Activated CD4-positive, alpha-beta T cell treated with anti-CD3 and anti-CD28 coated beads for 24 hours (primary cell): ENCODE measurements at regions not wholly inside any gene's neighbourhood (a gene's known extent, or its start where the extent isn't known, plus 50 kb on each side); places are given as distances from the start of the nearest gene placed in this dataset.

Source experiments
- DNase-seq, 2 donors: peaks; one replicate each; pipeline ENCODE4 v3.0.0-alpha.2; 2020; ENCODE audit warnings: low read depth in 2 of 2

DNA sequence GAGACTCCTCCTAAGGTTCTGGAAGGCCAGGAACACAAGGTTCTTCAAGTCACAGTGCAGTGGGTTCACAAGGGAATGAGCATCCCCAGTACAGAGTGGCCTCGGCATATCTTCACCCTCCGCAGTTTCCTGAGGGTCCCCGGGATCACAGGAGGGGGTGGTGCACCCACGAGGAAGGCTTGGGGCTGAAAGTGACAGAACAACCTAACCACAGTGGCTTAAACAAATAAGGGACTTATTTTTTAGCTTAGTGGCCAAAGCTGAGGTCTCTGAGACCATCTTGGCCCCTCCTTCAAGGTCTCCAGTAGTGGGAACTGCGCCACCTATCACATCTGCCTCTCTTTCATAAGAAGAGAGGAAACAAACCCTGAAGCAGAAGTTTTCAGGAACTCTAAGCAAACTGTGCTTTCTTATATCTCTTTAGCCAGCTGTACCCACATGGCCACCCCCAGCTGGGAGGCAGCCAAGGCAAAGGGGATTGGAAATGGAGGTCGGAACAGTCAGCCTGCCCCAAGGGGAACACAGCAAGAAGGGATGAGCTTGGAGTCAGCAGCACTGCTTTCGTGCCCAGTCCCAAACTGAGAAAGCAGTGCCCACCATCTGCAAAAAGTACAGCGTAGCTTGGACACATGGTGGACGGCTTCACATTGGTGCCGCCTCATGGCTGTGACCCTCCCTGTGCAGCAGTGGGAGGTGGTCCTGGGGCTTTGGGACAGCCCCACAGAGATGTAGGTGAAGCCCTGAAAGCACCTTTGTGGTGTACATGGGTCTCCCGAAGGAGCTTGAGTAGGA lies 260.0 kb upstream of the ID2 start:
- DNase-seq = no peak

DNA sequence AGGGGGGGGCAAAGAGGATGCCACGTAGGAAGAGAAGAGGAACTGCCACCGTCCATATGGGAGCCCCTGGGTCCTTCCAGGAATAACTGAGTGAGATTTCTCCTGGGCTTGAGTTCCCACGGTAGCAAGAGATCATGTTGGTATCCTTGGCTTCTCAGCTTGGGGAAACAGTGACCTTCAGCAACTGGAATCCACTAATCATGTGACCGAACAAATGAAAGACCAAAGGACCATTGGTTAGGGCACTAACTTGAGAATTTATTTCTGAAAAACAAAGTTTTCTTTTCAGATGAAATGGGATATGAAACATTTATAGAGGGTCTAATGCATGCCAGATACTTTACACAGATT lies 259.4 kb upstream of the ID2 start:
- DNase-seq = no peak

DNA sequence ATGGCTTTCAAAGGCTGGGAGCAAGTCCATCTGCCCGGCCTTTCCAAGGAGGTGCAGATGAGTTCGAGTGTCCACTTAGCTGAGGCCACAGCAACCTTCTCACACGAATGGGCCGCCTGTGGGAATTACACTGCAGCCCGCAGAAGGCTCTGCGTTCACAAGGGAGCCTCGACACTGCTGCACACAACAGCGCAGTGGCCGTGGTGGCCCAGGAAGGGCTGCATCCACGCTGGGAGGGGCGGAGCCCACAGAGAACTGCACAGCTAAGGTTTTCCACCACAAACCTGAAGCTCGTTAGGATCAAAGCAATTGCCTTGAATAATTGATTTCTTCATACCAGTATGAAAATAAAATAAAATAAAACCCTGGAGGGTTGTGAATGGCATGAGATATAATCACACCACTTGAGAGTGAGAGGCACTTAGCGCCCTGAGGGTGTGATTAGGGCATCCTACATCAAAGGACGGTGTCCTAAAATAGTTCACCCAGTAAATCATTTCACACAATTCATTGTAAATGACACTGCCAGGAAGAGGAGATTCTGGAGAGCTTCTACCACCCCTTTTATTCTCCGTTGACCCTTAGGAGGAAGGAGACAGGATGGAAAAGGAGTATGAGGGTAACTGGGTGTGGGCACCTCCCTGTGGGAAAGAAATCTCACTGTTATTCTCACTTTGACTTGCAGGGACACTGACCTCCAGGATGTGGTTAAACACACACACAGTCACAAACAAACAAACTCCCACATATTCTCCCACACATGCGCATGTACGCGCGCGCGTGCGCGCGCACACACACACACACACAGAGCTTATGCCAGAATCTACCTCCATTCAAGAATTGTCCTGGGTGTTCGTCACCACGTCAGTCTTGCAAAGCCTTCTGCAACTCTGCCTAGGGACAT lies 256.6 kb upstream of the ID2 start:
- DNase-seq = no peak

DNA sequence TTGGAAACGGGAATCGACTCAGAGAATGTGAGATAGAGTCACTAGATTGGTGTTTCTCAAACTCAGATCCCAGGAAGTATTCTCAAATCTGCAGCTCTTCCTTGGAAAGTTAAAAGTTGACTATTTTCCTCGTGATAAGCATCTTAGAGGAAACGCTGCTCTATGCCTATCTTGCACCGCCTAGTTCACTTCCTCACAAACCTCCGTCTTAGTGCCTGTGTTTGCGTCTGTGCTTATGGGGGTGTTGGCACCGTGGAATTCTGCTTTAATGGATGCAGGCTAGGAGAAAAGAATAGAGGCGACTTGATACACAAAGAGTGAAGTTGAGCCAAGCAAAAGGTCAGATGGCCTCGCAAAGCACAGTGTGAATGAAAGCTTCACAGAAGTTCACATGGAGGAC lies 255.3 kb upstream of the ID2 start:
- no peak for DNase-seq

DNA sequence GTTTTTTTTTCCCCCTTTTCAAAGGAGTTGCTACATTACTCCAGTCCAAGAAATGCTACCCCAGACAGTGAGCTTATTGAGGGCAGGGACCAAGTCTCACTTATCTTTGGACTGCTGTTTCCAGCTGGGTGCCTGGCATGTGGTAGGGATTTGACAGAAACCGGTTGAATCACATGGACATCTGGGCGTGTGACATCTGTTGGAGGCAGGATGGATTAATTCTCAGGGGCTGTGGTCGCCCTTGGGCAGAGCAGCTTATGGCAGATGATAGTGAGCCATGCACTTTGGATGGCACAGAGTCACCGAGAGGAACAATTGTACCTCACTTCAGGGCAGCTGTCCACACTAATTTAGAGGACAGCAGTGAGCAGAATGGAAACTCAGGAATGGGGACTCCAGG lies 254.6 kb upstream of the ID2 start:
- no peak for DNase-seq

DNA sequence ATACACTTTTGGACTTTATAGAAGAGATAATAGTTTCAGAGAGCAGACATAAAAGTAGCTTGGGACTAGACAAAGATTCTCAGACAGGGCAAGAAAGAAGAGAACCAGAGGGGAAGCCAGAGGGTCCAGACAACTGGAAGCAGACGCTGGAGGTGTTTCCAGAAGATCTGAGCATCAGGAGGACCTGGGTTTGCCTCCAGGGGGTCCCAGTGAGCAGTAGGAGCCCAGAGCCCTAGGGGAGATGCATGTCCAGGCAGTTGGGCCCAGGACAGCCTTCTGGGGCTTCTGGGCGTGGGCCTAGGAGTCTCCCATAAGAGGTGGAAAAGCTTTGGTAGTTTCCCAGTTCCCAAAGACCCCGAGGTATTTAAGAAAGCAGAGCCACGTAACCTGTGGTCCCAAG lies 251.2 kb upstream of the ID2 start:
- DNase-seq = no peak

DNA sequence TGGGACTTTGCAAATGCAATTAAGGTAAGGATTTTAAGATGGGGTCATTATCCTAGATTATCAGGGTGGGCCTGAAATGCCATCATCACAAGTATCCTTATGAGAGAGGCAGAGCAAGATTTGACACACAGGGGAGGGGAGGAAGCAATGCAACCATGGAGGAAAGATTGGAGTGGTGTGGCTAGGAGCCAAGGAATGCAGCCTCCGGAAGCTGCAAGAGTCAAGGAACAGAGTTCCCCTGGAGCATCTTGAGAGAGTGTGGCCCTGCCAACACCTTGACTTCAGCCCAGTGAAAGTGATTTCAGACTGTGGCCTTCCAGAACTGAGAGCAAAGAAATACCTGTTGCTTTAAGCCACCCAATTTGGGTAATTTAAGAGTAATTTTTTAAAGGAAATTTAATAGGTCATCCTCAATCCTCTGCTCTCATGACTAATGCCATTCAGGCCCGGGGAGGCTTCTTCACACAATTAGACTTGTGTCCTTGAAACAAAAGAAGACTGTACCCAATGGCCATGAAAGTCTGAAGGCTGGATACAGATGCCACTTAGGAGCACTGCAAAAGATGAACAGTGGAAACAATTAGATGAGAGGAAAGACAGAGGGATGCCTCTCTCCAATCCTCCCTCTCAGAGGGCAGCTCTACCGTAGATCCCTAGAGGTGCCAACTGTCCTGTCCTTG lies 250.3 kb upstream of the ID2 start:
- no peak for DNase-seq

DNA sequence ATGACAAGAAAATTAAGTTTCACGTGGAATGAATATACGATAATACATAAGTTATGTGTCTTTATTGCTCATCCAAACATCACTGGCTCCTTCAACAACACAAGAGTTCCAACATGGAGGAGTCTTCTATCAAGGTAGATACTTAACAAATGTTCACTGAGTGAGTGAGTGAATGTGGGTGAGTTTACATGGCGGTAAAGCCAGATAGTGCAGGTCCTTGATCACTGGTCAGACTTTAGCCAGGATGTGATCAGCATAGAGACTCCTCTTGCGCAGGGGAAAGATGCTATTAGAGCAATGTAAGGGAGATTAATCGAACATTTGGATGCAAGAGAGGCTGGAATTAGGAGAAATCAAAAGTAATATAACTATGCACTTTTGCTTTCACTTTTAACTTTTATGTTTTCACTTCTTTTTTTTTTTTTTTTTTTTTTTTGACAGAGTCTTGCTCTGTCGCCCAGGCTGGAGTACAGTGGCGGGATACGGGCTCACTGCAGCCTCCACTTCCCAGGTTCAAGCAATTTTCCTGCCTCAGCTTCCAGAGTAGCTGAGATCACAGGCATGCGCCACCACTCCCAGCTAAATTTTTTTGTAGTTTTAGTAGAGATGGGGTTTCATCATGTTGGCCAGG lies 249.0 kb upstream of the ID2 start:
- DNase-seq = no peak

DNA sequence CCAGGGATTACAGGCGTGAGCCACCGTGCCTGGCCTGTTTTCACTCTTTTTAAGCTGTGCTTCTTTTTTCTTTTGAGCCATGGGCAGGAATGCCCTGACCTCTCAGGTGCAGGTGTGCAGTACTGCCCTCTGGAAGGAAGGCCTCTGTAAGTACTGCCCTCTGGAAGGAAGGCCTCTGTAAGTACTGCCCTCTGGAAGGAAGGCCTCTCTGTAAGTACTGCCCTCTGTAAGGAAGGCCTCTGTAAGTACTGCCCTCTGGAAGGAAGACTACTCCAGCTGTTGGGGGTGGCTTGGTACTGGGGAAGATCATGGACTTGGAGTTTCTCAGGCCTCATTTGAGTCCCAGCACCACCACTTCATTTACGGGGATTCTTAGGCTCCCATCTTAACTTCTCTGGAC lies 248.5 kb upstream of the ID2 start:
- no peak for DNase-seq

DNA sequence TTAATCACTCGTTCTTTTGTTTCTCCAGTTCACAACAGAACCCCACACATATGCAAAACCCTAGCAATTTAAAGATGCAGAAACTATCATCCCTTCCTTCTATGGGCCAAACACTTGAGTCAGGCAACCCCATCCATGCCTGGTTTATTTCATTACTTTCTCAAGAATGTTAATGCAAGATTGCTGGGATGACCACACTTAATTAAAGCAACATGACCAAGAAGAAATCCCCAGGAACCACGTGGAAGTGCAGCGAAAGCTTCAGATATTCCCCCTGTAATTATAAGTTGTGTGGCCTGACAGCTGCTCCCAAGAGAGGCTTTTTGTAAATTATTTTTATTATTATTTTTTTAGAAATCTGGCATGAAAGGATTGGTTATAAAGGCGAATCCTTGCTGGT lies 246.2 kb upstream of the ID2 start:
- DNase-seq = no peak

DNA sequence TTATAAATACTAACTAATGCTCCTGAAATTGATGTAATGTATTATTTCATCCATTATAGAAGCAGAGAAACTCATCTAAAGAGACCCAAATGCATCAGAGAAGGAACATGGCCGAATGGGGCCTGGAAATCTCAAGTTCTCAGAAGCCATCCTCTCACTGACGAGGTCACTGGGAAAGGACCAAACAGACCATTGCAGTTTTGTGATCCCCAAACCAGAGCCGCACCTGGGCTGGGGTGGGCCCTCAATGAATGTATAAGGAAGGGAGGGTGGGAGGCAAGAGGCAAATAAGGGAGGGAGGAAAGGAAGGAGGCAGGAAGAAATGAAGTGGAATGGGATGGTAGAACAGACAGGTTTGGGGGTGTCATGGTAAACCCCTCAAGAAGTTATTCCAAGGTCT lies 245.3 kb upstream of the ID2 start:
- DNase-seq = no peak

DNA sequence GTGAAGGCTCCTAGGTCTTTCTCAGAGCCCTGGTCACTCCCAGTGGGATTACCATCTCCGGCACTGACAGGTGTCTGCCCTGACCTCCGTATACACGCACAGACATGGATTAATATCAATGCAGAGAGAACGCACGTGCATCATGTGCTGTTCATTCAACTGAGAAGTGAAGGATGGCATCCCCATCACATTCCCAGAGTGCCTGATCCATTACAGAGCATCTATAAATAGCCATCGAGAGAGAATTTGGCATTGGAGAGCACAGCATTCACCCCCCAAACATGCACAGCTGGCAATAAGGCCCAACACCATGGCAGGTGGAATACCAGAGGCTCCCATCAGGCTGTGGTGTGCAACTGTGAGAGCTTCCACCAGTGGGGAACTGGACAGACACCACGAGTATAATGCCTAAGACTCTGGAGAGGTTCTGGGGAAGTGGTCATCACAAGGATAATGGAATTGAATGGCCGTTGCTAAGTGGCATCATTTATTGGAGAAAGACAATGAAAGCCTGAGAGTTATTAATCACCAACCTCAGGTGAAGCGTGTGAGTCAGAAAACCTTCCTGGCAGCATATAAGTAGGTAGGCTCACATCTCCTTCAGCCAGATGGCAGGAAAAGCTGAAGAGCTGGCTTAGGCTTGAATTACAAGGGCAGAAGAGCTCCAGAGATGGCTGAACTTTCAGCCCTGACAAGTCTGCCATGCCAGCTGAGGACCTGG lies 244.5 kb upstream of the ID2 start:
- DNase-seq = no peak

DNA sequence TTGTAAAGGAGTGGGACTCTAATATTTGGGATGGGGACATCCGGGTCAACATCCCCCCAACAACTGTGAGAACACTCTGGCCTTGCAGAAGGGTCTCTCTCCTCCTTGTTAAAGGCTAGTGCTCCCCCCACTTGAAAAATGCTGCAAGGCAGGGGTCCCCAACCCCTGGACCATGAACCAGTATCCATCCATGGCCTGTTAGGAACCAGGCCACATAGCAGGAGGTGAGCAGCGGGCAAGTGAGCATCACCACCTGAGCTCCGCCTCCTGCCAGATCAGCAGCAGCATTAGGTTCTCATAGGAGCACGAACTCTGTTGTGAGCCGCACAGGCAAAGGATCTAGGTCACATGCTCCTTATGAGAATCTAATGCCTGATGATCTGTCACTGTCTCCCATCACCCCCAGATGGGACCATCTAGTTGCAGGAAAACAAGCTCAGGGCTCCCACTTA lies 243.9 kb upstream of the ID2 start:
- no peak for DNase-seq

DNA sequence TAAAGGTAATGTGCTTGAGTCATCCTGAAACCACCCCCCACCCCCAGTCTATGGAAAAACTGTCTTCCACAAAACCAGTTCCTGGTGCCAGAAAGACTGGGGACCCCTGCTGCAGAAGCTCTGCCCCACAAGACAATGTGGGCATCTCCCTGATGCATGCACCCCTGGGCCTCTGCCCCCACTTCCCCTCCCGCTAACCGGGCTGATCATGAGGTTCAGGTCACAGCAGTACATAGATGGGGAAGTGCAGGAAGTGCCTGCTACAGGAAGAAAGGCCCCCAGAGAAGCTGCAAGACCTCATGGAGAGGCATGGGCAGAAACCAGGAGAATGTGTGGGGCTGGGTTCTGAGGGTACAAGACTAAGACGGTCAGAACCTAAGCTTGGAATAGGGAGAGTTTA lies 243.4 kb upstream of the ID2 start:
- no peak for DNase-seq

DNA sequence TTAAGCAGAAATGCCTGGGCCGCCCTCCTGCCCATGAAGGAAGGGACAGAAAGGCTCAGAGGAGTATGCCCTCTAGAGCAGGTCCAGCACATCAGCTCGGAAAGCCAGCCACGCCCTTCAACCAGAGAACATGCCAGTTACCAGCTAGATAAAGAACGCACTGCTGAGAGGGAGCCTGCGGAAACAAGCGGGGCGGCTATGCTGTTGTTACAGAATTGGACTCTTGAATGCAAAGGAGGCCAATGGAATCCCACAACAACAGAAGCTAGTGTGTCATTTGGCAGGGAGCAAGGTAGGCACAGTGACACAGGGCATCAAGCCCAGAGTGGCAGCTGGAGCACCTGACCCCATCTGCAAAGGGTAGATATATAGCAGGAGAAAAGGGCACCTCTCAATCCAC lies 242.9 kb upstream of the ID2 start:
- DNase-seq = no peak

DNA sequence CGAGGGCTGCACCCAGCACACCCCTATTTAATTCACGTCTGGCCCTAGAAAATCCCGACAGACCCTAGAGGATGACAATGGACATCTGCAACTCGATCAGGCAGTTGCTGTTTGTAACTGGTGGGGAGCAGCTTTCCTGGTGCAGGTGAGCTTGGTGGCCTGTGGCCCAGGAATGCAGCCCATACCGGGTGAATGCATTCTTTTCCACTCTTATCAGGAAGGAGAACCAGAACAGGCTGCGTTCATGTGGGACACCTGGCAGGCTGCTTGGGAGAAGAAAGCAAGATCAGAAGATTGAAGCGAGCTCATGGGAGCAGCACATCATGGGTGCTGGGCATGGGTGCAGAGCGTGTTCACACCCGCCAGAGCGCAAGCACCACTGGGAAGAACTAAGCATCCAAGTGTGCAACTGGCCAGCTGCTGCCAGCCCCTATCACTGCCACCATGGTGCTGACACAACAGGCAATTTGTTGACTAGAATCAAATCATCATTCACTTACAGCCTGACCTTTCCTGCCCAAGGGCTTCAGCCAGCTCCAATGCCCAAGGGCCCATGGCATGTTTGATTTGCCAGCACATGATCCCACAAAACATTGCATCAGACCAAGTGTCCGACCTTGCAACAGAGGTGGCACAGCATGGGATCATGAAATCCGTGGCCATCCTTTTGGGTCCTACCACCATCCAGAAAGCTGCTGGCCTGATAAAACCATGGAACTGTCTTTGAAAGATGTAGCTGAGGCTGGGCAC lies 241.7 kb upstream of the ID2 start:
- DNase-seq = no peak

DNA sequence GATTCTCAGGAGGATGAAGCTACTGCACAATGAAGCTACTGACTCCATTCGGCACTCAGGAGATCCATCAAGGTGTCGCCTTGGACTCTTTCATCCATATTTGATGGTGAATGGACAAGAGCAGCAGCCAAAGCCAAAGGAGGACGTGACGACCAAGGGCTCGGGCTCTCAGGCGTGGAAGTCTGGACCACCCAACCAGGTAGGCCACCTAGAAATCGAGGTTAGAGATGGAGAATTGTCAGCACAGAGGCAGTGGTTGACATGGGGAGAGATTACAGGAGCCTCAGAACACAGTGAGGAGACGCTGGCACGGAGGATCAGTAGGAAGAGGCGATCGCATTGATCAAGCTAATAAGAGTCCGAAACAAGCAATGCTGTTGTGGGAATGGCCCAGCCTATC lies 240.5 kb upstream of the ID2 start:
- DNase-seq = no peak

DNA sequence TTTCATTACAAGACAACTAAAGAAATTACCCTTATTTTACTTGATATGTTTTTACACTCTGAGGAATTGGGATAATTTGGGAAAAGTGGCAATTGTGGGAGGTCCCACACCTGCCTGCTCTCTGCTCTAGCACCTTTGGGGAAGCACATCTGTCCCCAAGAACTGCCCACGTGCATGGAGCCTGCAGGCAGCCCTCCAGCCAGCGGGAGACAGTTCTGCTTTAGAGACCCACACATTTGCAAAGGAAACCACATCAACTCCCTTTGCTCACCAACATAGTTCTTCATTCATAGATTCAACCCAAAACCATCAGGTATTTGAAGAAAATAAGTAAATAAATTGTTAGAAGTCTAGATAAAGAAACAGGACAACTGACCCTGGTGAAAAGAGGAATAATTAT lies 239.9 kb upstream of the ID2 start:
- DNase-seq = no peak

DNA sequence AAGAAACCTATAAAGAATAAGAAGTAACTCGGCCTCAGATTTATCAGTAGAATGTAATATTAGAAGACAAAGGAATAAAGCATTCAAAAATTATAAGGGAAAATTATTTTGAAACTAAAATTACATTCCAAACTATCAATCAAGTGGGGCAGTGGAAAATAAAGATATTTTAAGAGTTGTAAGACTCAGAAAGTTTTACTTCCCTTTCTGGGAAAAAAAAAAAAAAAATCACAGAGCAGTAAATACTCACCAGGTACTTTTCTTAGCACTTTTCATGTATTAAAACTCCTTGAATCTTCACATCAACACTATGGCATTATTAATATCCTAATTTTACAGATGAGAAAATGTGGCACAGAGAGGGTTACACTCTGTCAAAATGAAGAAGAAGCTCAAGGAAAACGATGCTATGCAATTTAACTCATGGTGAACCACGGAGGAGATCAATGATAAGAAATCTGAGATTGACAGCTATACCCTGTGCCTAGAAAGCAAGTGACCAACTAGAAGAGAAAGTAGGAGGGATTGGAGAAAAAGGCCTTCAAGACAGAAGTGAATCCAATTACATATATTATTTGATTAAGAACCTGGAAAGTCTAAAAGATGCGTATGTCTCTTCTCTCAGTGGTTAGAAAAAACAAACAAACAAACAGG lies 238.9 kb upstream of the ID2 start:
- no peak for DNase-seq

DNA sequence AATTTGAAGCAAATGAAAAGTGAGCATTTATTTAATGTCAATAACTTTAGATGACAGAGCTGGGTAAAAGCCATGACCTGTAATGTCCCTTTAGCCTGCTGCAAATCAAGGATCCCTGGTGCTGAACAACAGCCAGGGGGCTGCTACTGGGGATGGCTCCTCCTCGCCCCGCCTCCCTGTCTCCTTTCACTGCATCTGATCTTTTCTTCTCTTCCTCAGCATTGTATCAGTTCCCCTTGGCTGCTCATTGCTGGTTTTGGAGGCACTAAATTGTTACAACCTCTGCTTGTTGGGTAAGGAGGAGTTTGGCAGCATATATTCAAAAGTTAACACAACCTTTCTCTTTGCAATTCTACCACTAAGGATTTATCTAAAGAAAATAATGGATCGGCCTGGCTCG lies 236.3 kb upstream of the ID2 start:
- no peak for DNase-seq
